ENCODE measurements at regions not wholly inside any gene's neighbourhood (a gene's known extent, or its start where the extent isn't known, plus 50 kb on each side); places are given as distances from the start of the nearest gene placed in this dataset.

DNA sequence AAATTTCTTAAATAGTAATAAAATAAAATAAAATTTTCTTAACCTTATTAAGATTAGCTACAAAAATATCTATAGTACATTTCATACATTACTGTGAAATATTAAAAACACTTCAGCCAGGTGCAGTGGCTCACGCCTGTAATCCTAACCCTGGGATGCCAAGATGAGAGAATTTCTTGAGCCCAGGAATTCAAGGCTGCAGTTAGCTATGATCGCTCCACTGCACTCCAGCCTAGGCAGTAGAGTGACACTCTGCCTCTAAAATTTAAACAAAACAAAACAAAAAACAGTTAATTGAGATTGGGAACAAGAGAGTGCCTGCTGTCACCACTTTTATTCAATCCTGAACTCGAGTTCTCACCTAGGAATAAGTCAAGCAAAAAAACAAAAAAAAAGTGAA lies 95.0 kb upstream of the CPNE8 start:
- no peak overlapping the region for H3K4me3 ChIP-seq (ENCODE audit: low read depth, low read length)
- TF ChIP-seq, protein P1, sequence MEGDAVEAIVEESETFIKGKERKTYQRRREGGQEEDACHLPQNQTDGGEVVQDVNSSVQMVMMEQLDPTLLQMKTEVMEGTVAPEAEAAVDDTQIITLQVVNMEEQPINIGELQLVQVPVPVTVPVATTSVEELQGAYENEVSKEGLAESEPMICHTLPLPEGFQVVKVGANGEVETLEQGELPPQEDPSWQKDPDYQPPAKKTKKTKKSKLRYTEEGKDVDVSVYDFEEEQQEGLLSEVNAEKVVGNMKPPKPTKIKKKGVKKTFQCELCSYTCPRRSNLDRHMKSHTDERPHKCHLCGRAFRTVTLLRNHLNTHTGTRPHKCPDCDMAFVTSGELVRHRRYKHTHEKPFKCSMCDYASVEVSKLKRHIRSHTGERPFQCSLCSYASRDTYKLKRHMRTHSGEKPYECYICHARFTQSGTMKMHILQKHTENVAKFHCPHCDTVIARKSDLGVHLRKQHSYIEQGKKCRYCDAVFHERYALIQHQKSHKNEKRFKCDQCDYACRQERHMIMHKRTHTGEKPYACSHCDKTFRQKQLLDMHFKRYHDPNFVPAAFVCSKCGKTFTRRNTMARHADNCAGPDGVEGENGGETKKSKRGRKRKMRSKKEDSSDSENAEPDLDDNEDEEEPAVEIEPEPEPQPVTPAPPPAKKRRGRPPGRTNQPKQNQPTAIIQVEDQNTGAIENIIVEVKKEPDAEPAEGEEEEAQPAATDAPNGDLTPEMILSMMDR (IDR thresholded peaks at IDR 0.05; ENCODE audit: control insufficient read depth, extremely low read depth, insufficient read depth), result no peak
- no peak for DNase-seq (ENCODE audit: low read depth)

DNA sequence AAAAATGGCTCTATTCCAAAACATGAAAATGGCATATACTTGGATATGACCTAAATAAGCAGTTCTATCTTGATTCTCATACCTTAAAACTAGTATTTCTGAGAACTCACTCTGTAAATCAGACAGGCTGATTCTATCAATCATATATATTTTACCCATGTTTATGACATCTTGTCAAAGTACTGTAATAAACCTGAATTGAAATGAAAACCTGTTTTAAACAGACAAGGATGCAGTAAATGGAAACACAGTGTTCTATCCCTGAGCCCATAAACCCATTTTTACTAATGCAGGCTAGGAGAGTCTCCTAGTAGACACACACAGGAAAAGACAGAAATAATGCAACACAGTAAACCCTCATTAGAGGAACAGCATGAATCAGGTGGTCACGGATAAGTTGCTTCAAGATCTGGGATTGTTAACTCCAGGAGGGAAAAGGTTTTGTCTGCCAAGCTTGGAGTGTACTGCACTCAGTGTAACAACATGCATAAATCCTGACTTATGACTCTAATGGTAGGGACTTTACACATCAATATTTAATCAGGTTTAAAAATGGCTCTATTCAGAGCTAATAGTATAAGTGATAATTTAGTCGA lies 93.6 kb upstream of the CPNE8 start:
- no peak overlapping the region for H3K4me3 ChIP-seq (ENCODE audit: low read depth, low read length)
- TF ChIP-seq, protein P1 (IDR thresholded peaks at IDR 0.05; ENCODE audit: control insufficient read depth, extremely low read depth, insufficient read depth), result no peak
- DNase-seq (ENCODE audit: low read depth), result no peak

DNA sequence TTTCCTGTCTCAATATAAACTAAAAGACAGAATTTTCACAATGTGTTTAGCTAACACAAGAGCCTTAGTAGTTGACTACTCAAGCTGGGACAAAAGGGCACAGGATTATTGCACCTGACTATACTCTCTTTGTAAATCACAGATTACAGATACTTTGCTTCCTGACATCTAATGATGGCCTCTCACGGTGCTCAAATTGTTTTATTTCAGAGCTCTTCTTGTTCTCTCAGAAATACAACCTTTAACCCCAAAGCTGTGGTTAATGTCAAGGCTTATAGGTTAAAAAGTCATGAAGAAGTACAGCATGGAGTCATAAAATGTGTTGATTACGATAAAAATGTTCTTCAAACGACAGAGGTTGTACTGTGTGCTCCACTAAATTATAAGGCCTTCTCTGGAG lies 89.9 kb upstream of the CPNE8 start:
- TF ChIP-seq, protein P1 (IDR thresholded peaks at IDR 0.05; ENCODE audit: control insufficient read depth, extremely low read depth, insufficient read depth), result no peak
- no peak overlapping the region for H3K4me3 ChIP-seq (ENCODE audit: low read depth, low read length)
- no peak for DNase-seq (ENCODE audit: low read depth)

DNA sequence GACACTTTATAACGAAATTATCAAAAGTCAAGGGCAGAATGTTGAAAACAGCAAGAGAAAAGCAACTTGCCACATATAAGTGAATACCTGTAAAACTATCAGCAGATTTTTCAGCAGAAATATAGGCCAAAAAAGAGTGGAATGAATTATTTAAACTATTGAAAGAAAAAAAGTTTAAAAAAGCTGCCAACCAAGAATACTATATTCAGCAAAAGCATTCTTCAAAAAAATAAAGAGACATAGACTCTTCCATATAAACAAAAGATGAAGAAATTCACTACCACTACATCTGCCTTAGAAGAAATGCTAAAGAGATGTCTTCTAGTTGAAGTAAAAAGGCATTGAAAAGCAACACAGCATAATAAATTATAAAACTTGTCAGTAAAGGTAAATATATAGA lies 80.6 kb upstream of the CPNE8 start:
- DNase-seq (ENCODE audit: low read depth), result no peak
- TF ChIP-seq, protein P1 (IDR thresholded peaks at IDR 0.05; ENCODE audit: control insufficient read depth, extremely low read depth, insufficient read depth), result no peak
- H3K4me3 ChIP-seq (ENCODE audit: low read depth, low read length), result no peak overlapping the region

DNA sequence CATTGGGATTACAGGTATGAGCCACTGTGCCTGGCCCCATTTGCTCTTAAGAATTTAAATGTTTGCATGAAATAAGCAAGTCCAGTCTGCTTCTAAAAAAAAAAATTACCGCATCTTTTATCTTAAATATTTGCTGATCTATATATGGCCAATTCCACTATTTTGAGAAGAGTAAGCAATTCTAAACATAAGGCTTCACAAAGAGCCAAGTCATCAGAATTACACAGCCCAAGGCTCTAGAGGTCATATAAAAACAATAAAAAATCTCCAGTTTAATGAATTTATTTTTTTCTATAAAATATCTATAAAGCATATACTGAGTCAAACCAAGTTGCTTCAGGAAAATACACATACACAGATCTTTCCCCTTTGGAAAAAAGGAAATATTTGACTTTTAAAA lies 79.0 kb upstream of the CPNE8 start:
- TF ChIP-seq, protein P1 (IDR thresholded peaks at IDR 0.05; ENCODE audit: control insufficient read depth, extremely low read depth, insufficient read depth), result no peak
- H3K4me3 ChIP-seq (ENCODE audit: low read depth, low read length), result no peak overlapping the region
- no peak for DNase-seq (ENCODE audit: low read depth)

DNA sequence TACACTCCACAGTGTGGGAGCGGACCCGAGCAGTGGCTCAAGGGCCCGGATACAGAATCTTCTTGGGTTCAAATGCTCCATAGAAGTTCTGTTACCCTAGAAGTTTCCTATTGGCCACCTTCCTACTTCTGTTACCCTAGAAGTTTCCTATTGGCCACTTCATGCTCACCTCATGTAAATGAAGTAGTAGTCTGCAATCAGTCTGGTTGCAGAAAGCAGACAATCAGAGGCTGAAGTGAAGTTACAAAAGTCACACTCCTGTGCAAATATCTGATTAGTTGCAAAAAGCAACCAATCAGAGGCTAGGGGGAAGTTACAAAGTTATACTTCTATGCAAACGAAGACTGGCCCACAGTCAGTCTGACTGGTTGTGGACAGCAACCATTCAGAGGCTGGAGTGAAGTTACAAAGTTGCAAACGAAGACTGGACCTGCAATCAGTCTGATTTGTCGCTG lies 77.8 kb upstream of the CPNE8 start:
- no peak for DNase-seq (ENCODE audit: low read depth)
- H3K4me3 ChIP-seq (ENCODE audit: low read depth, low read length), result peak overlapping the region; percentile 33
- TF ChIP-seq, protein P1 (IDR thresholded peaks at IDR 0.05; ENCODE audit: control insufficient read depth, extremely low read depth, insufficient read depth), result no peak

DNA sequence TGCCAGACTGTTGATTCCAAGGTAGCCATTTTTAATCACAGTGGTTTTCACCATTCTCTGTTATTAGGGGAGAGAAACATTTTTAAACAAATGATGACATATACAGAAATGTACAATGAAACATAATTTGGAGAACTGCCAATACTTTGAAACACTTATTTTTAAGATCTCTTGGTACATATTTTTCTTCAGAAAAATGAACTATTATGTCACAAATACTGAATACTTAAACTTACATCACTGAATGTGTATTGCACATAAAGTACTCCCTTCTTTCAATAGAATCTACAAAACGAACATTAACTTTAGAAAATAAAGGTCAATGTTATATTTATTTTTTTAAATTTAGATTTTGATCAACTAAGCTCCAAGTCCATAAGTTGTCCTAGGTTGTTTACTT lies 71.7 kb upstream of the CPNE8 start:
- DNase-seq (ENCODE audit: low read depth), result no peak
- TF ChIP-seq, protein P1 (IDR thresholded peaks at IDR 0.05; ENCODE audit: control insufficient read depth, extremely low read depth, insufficient read depth), result no peak
- H3K4me3 ChIP-seq (ENCODE audit: low read depth, low read length), result no peak overlapping the region

Measured in LNCaP clone FGC (cell line).